HepG2 (cell line): ENCODE measurements at regions not wholly inside any gene's neighbourhood (a gene's known extent, or its start where the extent isn't known, plus 50 kb on each side); places are given as distances from the start of the nearest gene placed in this dataset.

Experiments used
- ATAC-seq: fragments of 200-7000 bp; cut with Tn5 transposase; 3 replicates; pipeline ENCODE4 v1.9.1; 2020; ENCODE audit warnings: mild to moderate bottlenecking, moderate library complexity
- BruUV-seq: library from RNA; stranded (reverse); fragments of 400-500 nt; replicated peaks from 2 replicates; lab custom pipeline; 2021; lab: Mats Ljungman, UMichigan
- CTCF ChIA-PET: fragments of 300-600 bp; formaldehyde crosslinking; extraction: SDS; loops from one replicate; lab custom pipeline; 2021; ENCODE audit warnings: low total read pairs, inconsistent platforms, low intra/inter-chr PET ratio; lab: Yijun Ruan, JAX
- POLR2A ChIA-PET: fragments of 350-600 bp; sonication (Branson Sonifier 250); formaldehyde crosslinking; loops from one replicate; lab custom pipeline; 2020; ENCODE audit warnings: antibody characterized with exemption, inconsistent platforms; lab: Yijun Ruan, JAX
- DNase-seq: peaks from one replicate; pipeline ENCODE4 v3.0.0-alpha.2; 2015; ENCODE audit warnings: low spot score
- FAIRE-seq: peaks from 3 replicates; lab custom pipeline; 2011; peaks lifted over from hg19 to GRCh38; lab: Jason Lieb, UNC
- H2AFZ ChIP-seq: one replicate; pipeline ENCODE4 v1.6.1; 2011; ENCODE audit warnings: low read length, inconsistent platforms
- H3K27ac ChIP-seq: fragments of 300-600 bp; 3 replicates; pipeline ENCODE4 v1.8.0; 2011; ENCODE audit warnings: mixed run types, mild to moderate bottlenecking, mixed read lengths, low read length, inconsistent platforms; ENCODE audit not compliant: insufficient read depth; ENCODE audit errors: extremely low read length
- H3K27me3 ChIP-seq, 2 experiments: fragments of 200-600 bp in 1 of 2; 2 replicates in 1 of 2; 3 replicates in 1 of 2; pipeline versions ENCODE4 v1.6.0 to v1.8.0; 2011; ENCODE audit warnings: low read length in 2 of 2, mild to moderate bottlenecking in 2 of 2, moderate library complexity in 2 of 2, inconsistent platforms in 1 of 2; ENCODE audit not compliant: insufficient read depth in 2 of 2, control insufficient read depth in 1 of 2
- H3K36me3 ChIP-seq, 2 experiments: fragments of 200-600 bp in 1 of 2; replicated peaks in 1 of 2; 2 replicates in 1 of 2; 3 replicates in 1 of 2; pipeline versions ENCODE4 v1.5.1 to v1.8.0; 2011; ENCODE audit warnings: low read length in 2 of 2, inconsistent platforms in 1 of 2; ENCODE audit not compliant: insufficient read depth in 2 of 2, control insufficient read depth in 1 of 2
- H3K4me1 ChIP-seq: 2 replicates; pipeline ENCODE4 v1.5.1; 2012; ENCODE audit warnings: low read length, inconsistent platforms; ENCODE audit not compliant: insufficient read depth
- H3K4me2 ChIP-seq: 2 replicates; pipeline ENCODE4 v1.6.0; 2011; ENCODE audit warnings: low read depth, low read length, inconsistent platforms
- H3K4me3 ChIP-seq, 3 experiments: fragments of 200-600 bp in 1 of 3; sonication (generic), shearing (Covaris generic) in 1 of 3; replicated peaks in 1 of 3; 2 replicates each; pipeline ENCODE4 v1.5.1; 2011 to 2016; ENCODE audit warnings: low read length in 3 of 3, inconsistent platforms in 2 of 3, low read depth in 2 of 3, mild to moderate bottlenecking in 2 of 3, control low read depth in 1 of 3, mixed read lengths in 1 of 3; ENCODE audit not compliant: insufficient read depth in 1 of 3
- H3K79me2 ChIP-seq: one replicate; pipeline ENCODE4 v1.6.1; 2011; ENCODE audit warnings: low read length, inconsistent platforms; ENCODE audit not compliant: insufficient read depth
- H3K9ac ChIP-seq: 2 replicates; pipeline ENCODE4 v1.6.0; 2011; ENCODE audit warnings: mild to moderate bottlenecking, low read depth, low read length, inconsistent platforms; ENCODE audit not compliant: insufficient read depth
- H3K9me3 ChIP-seq: 2 replicates; pipeline ENCODE4 v1.5.1; 2012; ENCODE audit warnings: mild to moderate bottlenecking, low read length
- H4K20me1 ChIP-seq: 2 replicates; pipeline ENCODE4 v1.6.0; 2011; ENCODE audit warnings: inconsistent platforms, mild to moderate bottlenecking, low read length, moderate library complexity; ENCODE audit not compliant: insufficient read depth
- ELK4 ChIP-seq: sonication (generic); formaldehyde crosslinking; IDR thresholded peaks from 2 replicates; pipeline ENCODE4 v1.9.0; 2021; ENCODE audit warnings: missing genetic modification reagents, borderline replicate concordance
- MED8 ChIP-seq: sonication (generic); formaldehyde crosslinking; IDR thresholded peaks from 2 replicates; pipeline ENCODE4 v1.8.1; 2023; ENCODE audit warnings: mild to moderate bottlenecking, missing genetic modification reagents; ENCODE audit not compliant: insufficient replicate concordance
- SNRNP70 ChIP-seq: fragments of 200-400 bp; formaldehyde crosslinking; IDR thresholded peaks from 2 replicates; pipeline ENCODE4 v1.6.1; 2017; ENCODE audit warnings: mild to moderate bottlenecking, low read depth, low read length, moderate library complexity
- SP5 ChIP-seq: IDR thresholded peaks from 2 replicates; pipeline ENCODE4 v1.6.1; 2016; ENCODE audit warnings: low read depth, borderline replicate concordance
- ZNF446 ChIP-seq: sonication (generic); formaldehyde crosslinking; IDR thresholded peaks from 2 replicates; pipeline ENCODE4 v1.5.0; 2020; ENCODE audit warnings: mild to moderate bottlenecking, missing genetic modification reagents
- ZNF510 ChIP-seq: sonication (generic); formaldehyde crosslinking; IDR thresholded peaks from 2 replicates; pipeline ENCODE4 v1.4.0; 2020; ENCODE audit warnings: low read depth, mild to moderate bottlenecking, missing genetic modification reagents
- ZNF687 ChIP-seq: sonication (generic); formaldehyde crosslinking; IDR thresholded peaks from 2 replicates; pipeline ENCODE4 v1.5.1; 2020; ENCODE audit warnings: mild to moderate bottlenecking, missing genetic modification reagents, moderate library complexity
- WGBS: methylation state at CpG from one replicate; pipeline ENCODE4 v1.1.6; 2017; ENCODE audit warnings: low lambda C conversion rate; 5-methylcytosine and 5-hydroxymethylcytosine counted together
- in situ Hi-C: cut with HindIII; loops from 2 replicates; pipeline ENCODE4 v1.10.0; 2017; ENCODE audit warnings: low pct_unique_long_range_greater_than_20kb; ENCODE audit not compliant: extremely low pct_ligation_motif_present
- intact Hi-C: fragments of 100-400 bp; cut with micrococcal nuclease; formaldehyde crosslinking; loops from one replicate; pipeline ENCODE4 v1.10.0; 2022; ENCODE audit not compliant: unreplicated experiment
- TF ChIP-seq, protein P1 (sequence below): sonication (generic); formaldehyde crosslinking; IDR thresholded peaks from 2 replicates; pipeline ENCODE4 v1.8.0; 2022; ENCODE audit warnings: missing genetic modification reagents, low read depth, mild to moderate bottlenecking, borderline replicate concordance

DNA sequence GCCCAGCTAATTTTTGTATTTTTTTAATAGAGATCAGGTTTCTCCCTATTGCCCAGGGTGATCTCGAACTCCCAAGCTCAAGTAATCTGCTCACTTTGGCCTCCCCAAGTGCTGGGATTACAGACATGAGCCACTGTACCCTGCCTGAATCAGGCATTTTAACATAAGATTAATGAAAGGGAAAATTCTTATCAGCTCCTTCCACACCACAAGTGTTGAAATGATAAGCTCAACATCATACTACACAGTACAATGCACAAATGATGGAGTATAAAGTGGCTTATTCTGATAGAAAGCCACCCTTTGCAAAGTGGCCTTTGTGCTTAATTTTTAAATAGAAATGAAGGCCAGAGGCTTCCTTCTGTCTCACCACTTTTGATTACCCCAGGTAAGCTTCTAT, 71.3 kb upstream of the MCHR2 start (continued):
- TF ChIP-seq SNRNP70, result no peak

DNA sequence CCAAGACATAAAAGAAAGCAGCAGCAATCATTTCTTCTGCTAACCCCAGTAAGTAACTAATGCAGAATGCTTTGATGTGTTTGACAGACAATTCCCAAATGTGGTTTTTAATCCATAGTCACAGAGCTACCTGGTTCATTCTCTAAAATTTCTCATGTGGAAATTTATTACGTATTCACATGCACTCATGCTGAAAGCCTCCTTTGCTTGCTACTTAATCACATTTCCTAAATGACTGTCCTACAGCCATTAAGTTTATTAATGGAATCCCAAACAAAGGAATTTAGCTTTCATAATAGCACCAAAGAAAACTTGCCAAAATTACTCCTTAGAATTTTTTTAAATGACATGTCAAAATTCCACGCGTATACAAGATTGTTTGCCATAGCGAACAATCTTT, 68.6 kb upstream of the MCHR2 start:
- TF ChIP-seq ELK4 (CRISPR knock-in tag), result no peak
- no peak for TF ChIP-seq MED8 (CRISPR knock-in tag)
- TF ChIP-seq, protein P1, sequence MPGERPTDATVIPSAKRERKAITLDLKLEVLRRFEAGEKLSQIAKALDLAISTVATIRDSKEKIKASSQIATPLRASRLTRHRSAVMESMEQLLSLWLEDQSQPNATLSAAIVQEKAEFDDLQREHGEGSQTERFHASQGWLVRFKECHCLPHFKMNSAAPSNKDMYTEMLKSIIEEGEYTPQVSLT (CRISPR knock-in tag), result no peak
- no peak for TF ChIP-seq SP5
- H3K27ac ChIP-seq, result no peak overlapping the region
- no peaks in the 10 kb centered on the region for H3K9me3 ChIP-seq
- no peaks in the 10 kb centered on the region for H3K4me1 ChIP-seq
- no peaks in the 10 kb centered on the region for H3K36me3 ChIP-seq
- H2AFZ ChIP-seq, result no peak overlapping the region
- DNase-seq, result no peak
- no peak overlapping the region for H3K4me3 ChIP-seq
- H3K4me2 ChIP-seq, result no peak overlapping the region
- no peaks in the 10 kb centered on the region for H3K79me2 ChIP-seq
- H3K9ac ChIP-seq, result no peak overlapping the region
- CTCF ChIA-PET, result no interaction called here
- 59% methylated on average over 4 of the region's 4 CpGs for WGBS
- FAIRE-seq, result no peak
- no peak for ATAC-seq
- intact Hi-C loops, result no loop called here
- BruUV-seq, result no TSS peak
- H4K20me1 ChIP-seq, result no peaks in the 10 kb centered on the region
- H3K27me3 ChIP-seq, result no peaks in the 10 kb centered on the region; a peak in 1 of 5 replicates
- in situ Hi-C loops, result no loop called here
- POLR2A ChIA-PET, result no interaction called here

DNA sequence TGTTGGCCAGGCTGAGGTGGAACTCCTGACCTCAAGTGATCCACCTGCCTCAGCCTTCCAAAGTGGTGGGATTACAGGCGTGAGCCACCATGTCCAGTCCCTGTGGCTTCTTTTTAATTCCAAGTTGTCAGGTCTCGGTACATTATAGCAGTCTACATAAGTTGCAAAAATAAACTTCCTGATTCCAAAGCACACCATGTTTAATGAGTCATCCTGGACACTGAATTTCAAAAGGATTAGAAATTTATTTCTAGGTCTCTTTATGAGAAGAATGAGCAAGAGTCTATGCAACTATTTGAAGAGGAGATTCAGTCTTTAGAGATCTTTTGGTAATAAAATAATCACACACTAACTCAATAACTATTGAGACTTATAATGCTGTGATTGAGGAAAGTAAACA, 63.9 kb upstream of the MCHR2 start:
- Histone ChIP-seq H3K79me2 (no peaks in the 10 kb centered on the region), H4K20me1 (no peaks in the 10 kb centered on the region), H3K4me1 (no peaks in the 10 kb centered on the region), H3K27me3 (no peaks in the 10 kb centered on the region), H3K9ac (no peak overlapping the region), H2AFZ (no peak overlapping the region), H3K4me3 (no peak overlapping the region), H3K27ac (no peak overlapping the region), H3K9me3 (no peaks in the 10 kb centered on the region), H3K4me2 (no peak overlapping the region), H3K36me3 (no peaks in the 10 kb centered on the region)
- intact Hi-C loops, result no loop called here
- ChIA-PET CTCF (no interaction called here), POLR2A (no interaction called here)
- FAIRE-seq (no peak), DNase-seq (no peak), ATAC-seq (no peak)
- WGBS, result 10% methylated on average over 2 of the region's 2 CpGs
- BruUV-seq, result no TSS peak
- in situ Hi-C loops, result no loop called here
- TF ChIP-seq ZNF687 (CRISPR knock-in tag) (no peak), ZNF446 (CRISPR knock-in tag) (no peak), ZNF510 (CRISPR knock-in tag) (no peak)
